SK-N-SH (cell line): ENCODE measurements at regions not wholly inside any gene's neighbourhood (a gene's known extent, or its start where the extent isn't known, plus 50 kb on each side); places are given as distances from the start of the nearest gene placed in this dataset.

Experiments
- CTCF ChIA-PET: fragments of 300-600, 350-600 bp; formaldehyde crosslinking; extraction: SDS; loops from one replicate; lab custom pipeline; 2021; lab: Yijun Ruan, JAX
- POLR2A ChIA-PET: fragments of 350-600 bp; sonication (Branson Sonifier 250); formaldehyde crosslinking; extraction: SDS; loops from one replicate; lab custom pipeline; 2020; ENCODE audit warnings: antibody characterized with exemption, inconsistent platforms; lab: Yijun Ruan, JAX
- DNase-seq: peaks from one replicate; pipeline ENCODE4 v3.0.0; 2012
- H2AFZ ChIP-seq: fragments of 200-600 bp; sonication (generic); 2 replicates; pipeline ENCODE4 v1.8.1; 2016; ENCODE audit warnings: antibody characterized with exemption, mild to moderate bottlenecking, low read depth
- H3F3A ChIP-seq: fragments of 200-600 bp; sonication (generic); replicated peaks from 2 replicates; pipeline ENCODE3; 2016; ENCODE audit warnings: antibody characterized with exemption, mild to moderate bottlenecking; ENCODE audit not compliant: insufficient read depth
- H3K27ac ChIP-seq, 2 experiments: fragments of 200-500 bp in 1 of 2; fragments of 200-600 bp in 1 of 2; sonication (Bioruptor generic) in 1 of 2; sonication (generic), shearing (Covaris generic) in 1 of 2; 2 replicates each; pipeline versions ENCODE4 v1.5.1 to v1.6.1; 2014 to 2016; ENCODE audit warnings: low read depth in 2 of 2, inconsistent platforms in 1 of 2, low read length in 1 of 2, mild to moderate bottlenecking in 1 of 2, mixed read lengths in 1 of 2
- H3K27me3 ChIP-seq: fragments of 200-600 bp; sonication (generic), shearing (Covaris generic); 2 replicates; pipeline ENCODE4 v1.6.1; 2016; ENCODE audit warnings: mixed run types; ENCODE audit not compliant: insufficient read depth
- H3K36me3 ChIP-seq, 2 experiments: fragments of 200-500 bp in 1 of 2; fragments of 200-600 bp in 1 of 2; sonication (Bioruptor generic) in 1 of 2; sonication (generic) in 1 of 2; replicated peaks in 1 of 2; 2 replicates each; pipeline versions ENCODE3 to v1.5.1; 2014 to 2016; ENCODE audit warnings: low read length in 1 of 2, mild to moderate bottlenecking in 1 of 2; ENCODE audit not compliant: insufficient read depth in 2 of 2, control insufficient read depth in 1 of 2
- H3K4me1 ChIP-seq, 2 experiments: fragments of 200-500 bp in 1 of 2; fragments of 200-600 bp in 1 of 2; sonication (Bioruptor generic) in 1 of 2; sonication (generic), shearing (Covaris generic) in 1 of 2; 2 replicates each; pipeline versions ENCODE4 v1.5.1 to v1.6.1; 2014 to 2016; ENCODE audit warnings: low read depth in 1 of 2, low read length in 1 of 2, mixed run types in 1 of 2; ENCODE audit not compliant: insufficient read depth in 2 of 2, control insufficient read depth in 1 of 2
- H3K4me2 ChIP-seq: fragments of 200-600 bp; sonication (generic), shearing (Covaris generic); 2 replicates; pipeline ENCODE4 v1.6.1; 2017; ENCODE audit warnings: mixed run types
- H3K4me3 ChIP-seq, 2 experiments: fragments of 200-500 bp in 1 of 2; fragments of 200-600 bp in 1 of 2; sonication (Bioruptor generic) in 1 of 2; sonication (generic), shearing (Covaris generic) in 1 of 2; 2 replicates each; pipeline versions ENCODE4 v1.5.1 to v1.8.1; 2014 to 2016; ENCODE audit warnings: low read depth in 2 of 2, inconsistent platforms in 1 of 2, low read length in 1 of 2, mild to moderate bottlenecking in 1 of 2, mixed read lengths in 1 of 2, moderate library complexity in 1 of 2
- H3K79me2 ChIP-seq: fragments of 200-600 bp; sonication (generic); 2 replicates; pipeline ENCODE4 v1.8.1; 2017; ENCODE audit warnings: mild to moderate bottlenecking; ENCODE audit not compliant: insufficient read depth
- H3K9ac ChIP-seq: fragments of 200-600 bp; sonication (generic); 2 replicates; pipeline ENCODE4 v1.6.1; 2017; ENCODE audit warnings: mixed run types
- H3K9me2 ChIP-seq: fragments of 200-600 bp; sonication (generic); 2 replicates; pipeline ENCODE4 v1.6.1; 2017; ENCODE audit warnings: mixed run types
- H3K9me3 ChIP-seq: fragments of 200-600 bp; sonication (generic); 2 replicates; pipeline ENCODE4 v1.6.1; 2017; ENCODE audit warnings: mixed run types, mild to moderate bottlenecking, moderate library complexity
- H4K20me1 ChIP-seq: fragments of 200-600 bp; sonication (generic); 2 replicates; pipeline ENCODE4 v1.6.1; 2017; ENCODE audit warnings: mild to moderate bottlenecking, mixed run types; ENCODE audit not compliant: insufficient read depth
- ELF1 ChIP-seq: IDR thresholded peaks from 2 replicates; pipeline ENCODE4 v1.4.0; 2012
- EZH2phosphoT487 ChIP-seq: fragments of 200-600 bp; sonication (generic); IDR thresholded peaks from 2 replicates; pipeline ENCODE4 v1.6.1; 2017; ENCODE audit warnings: low read depth, mixed run types, mild to moderate bottlenecking, antibody characterized with exemption, moderate library complexity, borderline replicate concordance
- FOSL2 ChIP-seq: IDR thresholded peaks from 2 replicates; pipeline ENCODE4 v1.4.0; 2012; ENCODE audit warnings: low read depth, mild to moderate bottlenecking, moderate library complexity, borderline replicate concordance
- FOXJ3 ChIP-seq: sonication (generic); formaldehyde crosslinking; IDR thresholded peaks from 2 replicates; pipeline ENCODE4 v1.5.1; 2020; ENCODE audit warnings: mild to moderate bottlenecking, missing genetic modification reagents
- GABPA ChIP-seq: IDR thresholded peaks from 2 replicates; pipeline ENCODE4 v1.4.0; 2012; ENCODE audit warnings: low read depth, mild to moderate bottlenecking
- JUND ChIP-seq: IDR thresholded peaks from 2 replicates; pipeline ENCODE4 v1.4.0; 2012
- MAX ChIP-seq: IDR thresholded peaks from 2 replicates; pipeline ENCODE4 v1.4.0; 2012; ENCODE audit warnings: low read depth
- MEF2A ChIP-seq: IDR thresholded peaks from 2 replicates; pipeline ENCODE4 v1.4.0; 2012; ENCODE audit warnings: low read depth, borderline replicate concordance
- NFIC ChIP-seq: IDR thresholded peaks from 2 replicates; pipeline ENCODE4 v1.4.0; 2012; ENCODE audit warnings: borderline replicate concordance
- NRF1 ChIP-seq: IDR thresholded peaks from 2 replicates; pipeline ENCODE4 v1.6.1; 2012; ENCODE audit warnings: low read depth, mild to moderate bottlenecking, low read length
- RCOR1 ChIP-seq: fragments of 150-350 bp; IDR thresholded peaks from 2 replicates; pipeline ENCODE4 v1.6.1; 2017; ENCODE audit warnings: antibody characterized with exemption, low read length
- RFX5 ChIP-seq: IDR thresholded peaks from 2 replicates; pipeline ENCODE4 v1.6.1; 2012; ENCODE audit warnings: mild to moderate bottlenecking, improper control_type of control experiment, low read length
- SIN3A ChIP-seq: IDR thresholded peaks from 2 replicates; pipeline ENCODE4 v1.6.1; 2012; ENCODE audit warnings: low read depth, mild to moderate bottlenecking, low read length, moderate library complexity, borderline replicate concordance
- TCF12 ChIP-seq: IDR thresholded peaks from 2 replicates; pipeline ENCODE4 v1.4.0; 2012
- USF1 ChIP-seq: IDR thresholded peaks from 2 replicates; pipeline ENCODE4 v1.4.0; 2012; ENCODE audit warnings: low read depth, borderline replicate concordance
- USF2 ChIP-seq: fragments of 150-350 bp; IDR thresholded peaks from 2 replicates; pipeline ENCODE4 v1.6.1; 2017; ENCODE audit warnings: antibody characterized with exemption, low read length, low read depth, borderline replicate concordance
- YY1 ChIP-seq: IDR thresholded peaks from 2 replicates; pipeline ENCODE4 v1.4.0; 2012; ENCODE audit warnings: low read depth, mild to moderate bottlenecking
- ZBTB33 ChIP-seq: IDR thresholded peaks from 2 replicates; pipeline ENCODE4 v1.4.0; 2012; ENCODE audit warnings: low read depth, borderline replicate concordance
- WGBS: methylation state at CpG from one replicate; pipeline ENCODE4 v1.1.6; 2017; ENCODE audit warnings: low lambda C conversion rate; 5-methylcytosine and 5-hydroxymethylcytosine counted together
- TF ChIP-seq, protein P1 (sequence below): fragments of 200-600 bp; sonication (generic); IDR thresholded peaks from 2 replicates; pipeline ENCODE4 v1.6.1; 2017; ENCODE audit warnings: antibody characterized with exemption, mild to moderate bottlenecking, moderate library complexity

DNA sequence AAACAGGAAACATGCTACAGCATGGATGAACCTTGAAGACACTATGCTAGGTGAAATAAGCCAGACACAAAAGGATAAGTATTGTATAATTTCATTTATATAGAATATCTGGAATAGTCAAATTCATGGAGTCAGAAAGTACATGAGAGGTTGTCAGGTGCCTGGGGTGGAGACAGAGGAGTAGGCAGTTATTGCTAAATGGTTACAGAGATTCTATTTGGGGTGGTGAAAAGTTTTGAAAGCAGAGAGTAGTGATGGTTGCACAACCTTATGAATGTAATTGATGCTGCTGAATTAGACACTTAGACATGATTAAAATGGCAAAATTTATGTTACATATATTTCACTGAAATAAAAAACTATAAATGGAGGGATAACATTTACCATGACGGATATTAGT is 197.4 kb downstream of the VAPA start:
- no peak overlapping the region for H3K27ac ChIP-seq
- WGBS: 35% methylated on average over 1 of the region's 1 CpG
- no peaks in the 10 kb centered on the region for H3F3A ChIP-seq
- CTCF ChIA-PET: no interaction called here
- no peaks in the 10 kb centered on the region; the same call in 1 of the 2 replicates for H3K27me3 ChIP-seq
- H3K79me2 ChIP-seq: no peaks in the 10 kb centered on the region
- no peaks in the 10 kb centered on the region for H3K9me3 ChIP-seq
- POLR2A ChIA-PET: no interaction called here
- H3K9ac ChIP-seq: no peak overlapping the region
- H3K4me1 ChIP-seq: no peaks in the 10 kb centered on the region; a peak in 1 of 4 replicates
- no peak overlapping the region for H2AFZ ChIP-seq
- H3K4me2 ChIP-seq: no peak overlapping the region
- no peaks in the 10 kb centered on the region for H3K9me2 ChIP-seq
- no peaks in the 10 kb centered on the region for H3K36me3 ChIP-seq
- no peaks in the 10 kb centered on the region for H4K20me1 ChIP-seq
- no peak overlapping the region for H3K4me3 ChIP-seq
- DNase-seq: no peak
- TF ChIP-seq RFX5 (no peak), MEF2A (no peak), FOSL2 (no peak), NRF1 (no peak), SIN3A (no peak), RCOR1 (no peak), GABPA (no peak), TCF12 (no peak), NFIC (no peak), YY1 (no peak), USF1 (no peak), EZH2phosphoT487 (no peak), JUND (no peak)
- TF ChIP-seq, protein P1, sequence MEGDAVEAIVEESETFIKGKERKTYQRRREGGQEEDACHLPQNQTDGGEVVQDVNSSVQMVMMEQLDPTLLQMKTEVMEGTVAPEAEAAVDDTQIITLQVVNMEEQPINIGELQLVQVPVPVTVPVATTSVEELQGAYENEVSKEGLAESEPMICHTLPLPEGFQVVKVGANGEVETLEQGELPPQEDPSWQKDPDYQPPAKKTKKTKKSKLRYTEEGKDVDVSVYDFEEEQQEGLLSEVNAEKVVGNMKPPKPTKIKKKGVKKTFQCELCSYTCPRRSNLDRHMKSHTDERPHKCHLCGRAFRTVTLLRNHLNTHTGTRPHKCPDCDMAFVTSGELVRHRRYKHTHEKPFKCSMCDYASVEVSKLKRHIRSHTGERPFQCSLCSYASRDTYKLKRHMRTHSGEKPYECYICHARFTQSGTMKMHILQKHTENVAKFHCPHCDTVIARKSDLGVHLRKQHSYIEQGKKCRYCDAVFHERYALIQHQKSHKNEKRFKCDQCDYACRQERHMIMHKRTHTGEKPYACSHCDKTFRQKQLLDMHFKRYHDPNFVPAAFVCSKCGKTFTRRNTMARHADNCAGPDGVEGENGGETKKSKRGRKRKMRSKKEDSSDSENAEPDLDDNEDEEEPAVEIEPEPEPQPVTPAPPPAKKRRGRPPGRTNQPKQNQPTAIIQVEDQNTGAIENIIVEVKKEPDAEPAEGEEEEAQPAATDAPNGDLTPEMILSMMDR: no peak

GRCh38 chr18:10111944-10112343 is 198.1 kb downstream of the VAPA start:
- no peak for DNase-seq
- no peak overlapping the region for H3K4me2 ChIP-seq
- no peak overlapping the region for H3K4me3 ChIP-seq
- H2AFZ ChIP-seq: no peak overlapping the region
- H3F3A ChIP-seq: no peaks in the 10 kb centered on the region
- H3K9me2 ChIP-seq: 0 out of 2 replicates have a peak, but pooled peaks cover under 1% of the 10 kb centered on the region
- H4K20me1 ChIP-seq: no peaks in the 10 kb centered on the region
- TF ChIP-seq MAX: no peak
- no peak for TF ChIP-seq GABPA
- no peak for TF ChIP-seq FOXJ3
- TF ChIP-seq EZH2phosphoT487: no peak
- TF ChIP-seq ELF1: no peak
- TF ChIP-seq ZBTB33: no peak
- no peak for TF ChIP-seq USF2
- TF ChIP-seq, all 33 proteins: peak for 0
- ChIA-PET CTCF (interaction anchor here (0.8 to 1.4 kb wide), 2 partner anchors 17 to 49 kb away, joined by 3 read pairs; no protein-coding TSS in a partner anchor), POLR2A (no interaction called here)
- H3K27me3 ChIP-seq: no peaks in the 10 kb centered on the region; the same call in 1 of the 2 replicates
- WGBS: 53% methylated on average over 7 of the region's 10 CpGs
- H3K79me2 ChIP-seq: no peaks in the 10 kb centered on the region
- H3K4me1 ChIP-seq: no peaks in the 10 kb centered on the region; a peak in 1 of 4 replicates
- no peak overlapping the region for H3K27ac ChIP-seq
- no peak overlapping the region for H3K9ac ChIP-seq
- no peaks in the 10 kb centered on the region for H3K9me3 ChIP-seq
- no peaks in the 10 kb centered on the region for H3K36me3 ChIP-seq
